ENCODE measurements at regions not wholly inside any gene's neighbourhood (a gene's known extent, or its start where the extent isn't known, plus 50 kb on each side); places are given as distances from the start of the nearest gene placed in this dataset.
A peak's percentile ranks its signal among the peaks of the same experiment; 100 is the strongest.

DNA sequence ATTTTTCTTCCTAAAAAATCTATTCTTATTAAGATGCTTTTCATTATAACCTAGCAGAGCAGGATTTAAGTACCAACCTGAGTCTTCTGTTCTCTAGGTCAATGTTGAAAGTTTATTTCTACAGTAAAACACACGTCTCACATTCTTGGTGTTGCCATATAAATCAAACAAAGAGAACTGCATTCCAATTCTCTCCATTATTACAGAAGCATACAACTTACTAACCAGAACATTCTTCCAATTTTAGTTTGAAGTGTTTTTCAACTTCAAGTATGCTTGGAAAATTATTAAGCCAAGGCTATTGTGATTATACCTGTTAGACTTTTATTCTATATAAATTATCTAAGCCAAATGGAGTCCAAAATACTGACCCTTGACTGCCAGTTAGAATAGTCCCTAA is 110.4 kb upstream of the PMFBP1 start:
- H4K20me1 ChIP-seq (ENCODE audit: control insufficient read depth, extremely low read depth, insufficient read depth, low read length), result no peaks in the 10 kb centered on the region
- no peaks in the 10 kb centered on the region for H3K36me3 ChIP-seq (ENCODE audit: control insufficient read depth, insufficient read depth, low read length)
- H3K4me1 ChIP-seq (ENCODE audit: control insufficient read depth, extremely low read depth, insufficient read depth, low read length), result no peaks in the 10 kb centered on the region
- H3K79me2 ChIP-seq (ENCODE audit: control insufficient read depth, insufficient read depth, low read length), result no peaks in the 10 kb centered on the region
- no peaks in the 10 kb centered on the region for H3K27me3 ChIP-seq (ENCODE audit: control insufficient read depth, insufficient read depth, low read length)
- no peak overlapping the region for H3K4me2 ChIP-seq (ENCODE audit: extremely low read depth, insufficient read depth, low read length)
- no peak overlapping the region for H2AFZ ChIP-seq (ENCODE audit: low read length)
- peak in 1 of 2 donors; percentile 11 for DNase-seq (ENCODE audit: low read depth in 2 of 2)
- no peaks in the 10 kb centered on the region for H3K9me3 ChIP-seq (ENCODE audit: control insufficient read depth, insufficient read depth, low read depth, low read length)
- no peak for TF ChIP-seq EZH2 (IDR thresholded peaks at IDR 0.05; ENCODE audit: low read length, missing control alignments)
- TF ChIP-seq, protein P1, sequence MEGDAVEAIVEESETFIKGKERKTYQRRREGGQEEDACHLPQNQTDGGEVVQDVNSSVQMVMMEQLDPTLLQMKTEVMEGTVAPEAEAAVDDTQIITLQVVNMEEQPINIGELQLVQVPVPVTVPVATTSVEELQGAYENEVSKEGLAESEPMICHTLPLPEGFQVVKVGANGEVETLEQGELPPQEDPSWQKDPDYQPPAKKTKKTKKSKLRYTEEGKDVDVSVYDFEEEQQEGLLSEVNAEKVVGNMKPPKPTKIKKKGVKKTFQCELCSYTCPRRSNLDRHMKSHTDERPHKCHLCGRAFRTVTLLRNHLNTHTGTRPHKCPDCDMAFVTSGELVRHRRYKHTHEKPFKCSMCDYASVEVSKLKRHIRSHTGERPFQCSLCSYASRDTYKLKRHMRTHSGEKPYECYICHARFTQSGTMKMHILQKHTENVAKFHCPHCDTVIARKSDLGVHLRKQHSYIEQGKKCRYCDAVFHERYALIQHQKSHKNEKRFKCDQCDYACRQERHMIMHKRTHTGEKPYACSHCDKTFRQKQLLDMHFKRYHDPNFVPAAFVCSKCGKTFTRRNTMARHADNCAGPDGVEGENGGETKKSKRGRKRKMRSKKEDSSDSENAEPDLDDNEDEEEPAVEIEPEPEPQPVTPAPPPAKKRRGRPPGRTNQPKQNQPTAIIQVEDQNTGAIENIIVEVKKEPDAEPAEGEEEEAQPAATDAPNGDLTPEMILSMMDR (conservative IDR thresholded peaks at IDR 0.05 in 1 of 2, IDR thresholded peaks at IDR 0.05 in 1 of 2; ENCODE audit: low read depth in 1 of 2, low read length in 2 of 2), result no peak
- H3K9ac ChIP-seq (ENCODE audit: insufficient read depth, low read length), result no peak overlapping the region
- H3K4me3 ChIP-seq (replicated peaks in 1 of 4; ENCODE audit: control extremely low read depth in 1 of 4, insufficient read depth in 1 of 4, low read depth in 3 of 4, low read length in 4 of 4), result no peak overlapping the region
- H3K27ac ChIP-seq (ENCODE audit: insufficient read depth, low read length), result no peak overlapping the region

DNA sequence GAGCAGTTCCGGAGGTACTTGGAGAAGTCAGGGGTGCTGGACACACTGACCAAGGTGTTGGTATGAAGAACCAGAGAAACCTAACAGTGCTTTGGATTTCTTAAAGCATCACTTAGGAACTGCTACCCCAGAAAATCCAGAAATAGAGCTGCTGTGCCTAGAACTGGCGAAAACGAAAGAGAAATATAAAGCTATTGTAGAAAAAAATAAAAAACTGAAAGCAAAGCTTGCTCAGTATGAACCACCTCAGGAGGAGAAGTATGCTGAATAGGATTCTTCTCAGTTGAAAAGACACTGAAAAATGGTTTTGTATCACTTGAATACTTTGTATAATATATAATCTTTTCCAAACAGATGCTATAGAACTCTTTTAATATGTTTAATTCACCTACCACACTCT is 106.3 kb upstream of the PMFBP1 start:
- no peak overlapping the region for H3K4me3 ChIP-seq (replicated peaks in 1 of 4; ENCODE audit: control extremely low read depth in 1 of 4, insufficient read depth in 1 of 4, low read depth in 3 of 4, low read length in 4 of 4)
- H3K79me2 ChIP-seq (ENCODE audit: control insufficient read depth, insufficient read depth, low read length), result no peaks in the 10 kb centered on the region
- H2AFZ ChIP-seq (ENCODE audit: low read length), result no peak overlapping the region
- H3K9me3 ChIP-seq (ENCODE audit: control insufficient read depth, insufficient read depth, low read depth, low read length), result no peaks in the 10 kb centered on the region
- H3K4me1 ChIP-seq (ENCODE audit: control insufficient read depth, extremely low read depth, insufficient read depth, low read length), result no peaks in the 10 kb centered on the region
- DNase-seq (ENCODE audit: low read depth in 2 of 2), result no peak
- no peaks in the 10 kb centered on the region for H3K36me3 ChIP-seq (ENCODE audit: control insufficient read depth, insufficient read depth, low read length)
- no peak for TF ChIP-seq EZH2 (IDR thresholded peaks at IDR 0.05; ENCODE audit: low read length, missing control alignments)
- TF ChIP-seq, protein P1 (conservative IDR thresholded peaks at IDR 0.05 in 1 of 2, IDR thresholded peaks at IDR 0.05 in 1 of 2; ENCODE audit: low read depth in 1 of 2, low read length in 2 of 2), result no peak
- no peak overlapping the region for H3K4me2 ChIP-seq (ENCODE audit: extremely low read depth, insufficient read depth, low read length)
- H4K20me1 ChIP-seq (ENCODE audit: control insufficient read depth, extremely low read depth, insufficient read depth, low read length), result no peaks in the 10 kb centered on the region
- no peak overlapping the region for H3K9ac ChIP-seq (ENCODE audit: insufficient read depth, low read length)
- H3K27me3 ChIP-seq (ENCODE audit: control insufficient read depth, insufficient read depth, low read length), result no peaks in the 10 kb centered on the region
- no peak overlapping the region for H3K27ac ChIP-seq (ENCODE audit: insufficient read depth, low read length)

DNA sequence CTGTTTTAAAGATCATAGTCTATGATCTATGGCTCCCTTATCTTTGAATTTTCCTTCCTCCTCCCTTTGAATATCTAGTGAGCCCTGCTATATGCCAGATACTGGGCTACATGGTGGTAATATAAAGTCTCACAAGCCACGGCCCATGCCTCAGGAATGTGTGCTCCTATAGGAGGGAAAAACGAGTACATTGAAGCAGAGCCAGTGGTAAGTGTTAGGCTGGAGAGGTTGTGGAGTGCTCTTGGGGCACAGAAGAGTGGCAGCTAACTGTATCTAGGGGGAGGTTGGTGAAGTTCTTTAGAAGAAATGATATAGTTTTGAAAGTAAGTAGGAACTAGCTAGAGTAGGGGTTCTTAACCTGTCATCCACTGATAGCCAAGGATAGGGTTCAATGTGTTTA is 105.8 kb upstream of the PMFBP1 start:
- H4K20me1 ChIP-seq (ENCODE audit: control insufficient read depth, extremely low read depth, insufficient read depth, low read length), result no peaks in the 10 kb centered on the region
- no peak overlapping the region for H3K4me3 ChIP-seq (replicated peaks in 1 of 4; ENCODE audit: control extremely low read depth in 1 of 4, insufficient read depth in 1 of 4, low read depth in 3 of 4, low read length in 4 of 4)
- TF ChIP-seq EZH2 (IDR thresholded peaks at IDR 0.05; ENCODE audit: low read length, missing control alignments), result no peak
- TF ChIP-seq, protein P1 (conservative IDR thresholded peaks at IDR 0.05 in 1 of 2, IDR thresholded peaks at IDR 0.05 in 1 of 2; ENCODE audit: low read depth in 1 of 2, low read length in 2 of 2), result no peak
- no peaks in the 10 kb centered on the region for H3K4me1 ChIP-seq (ENCODE audit: control insufficient read depth, extremely low read depth, insufficient read depth, low read length)
- no peaks in the 10 kb centered on the region for H3K36me3 ChIP-seq (ENCODE audit: control insufficient read depth, insufficient read depth, low read length)
- no peak for DNase-seq (ENCODE audit: low read depth in 2 of 2)
- H3K27me3 ChIP-seq (ENCODE audit: control insufficient read depth, insufficient read depth, low read length), result no peaks in the 10 kb centered on the region
- H3K79me2 ChIP-seq (ENCODE audit: control insufficient read depth, insufficient read depth, low read length), result no peaks in the 10 kb centered on the region
- no peaks in the 10 kb centered on the region for H3K9me3 ChIP-seq (ENCODE audit: control insufficient read depth, insufficient read depth, low read depth, low read length)
- H3K27ac ChIP-seq (ENCODE audit: insufficient read depth, low read length), result no peak overlapping the region
- no peak overlapping the region for H2AFZ ChIP-seq (ENCODE audit: low read length)
- H3K9ac ChIP-seq (ENCODE audit: insufficient read depth, low read length), result no peak overlapping the region
- no peak overlapping the region for H3K4me2 ChIP-seq (ENCODE audit: extremely low read depth, insufficient read depth, low read length)

All from fibroblast of lung (primary cell).